ENCODE measurements at regions not wholly inside any gene's neighbourhood (a gene's known extent, or its start where the extent isn't known, plus 50 kb on each side); places are given as distances from the start of the nearest gene placed in this dataset.

DNA sequence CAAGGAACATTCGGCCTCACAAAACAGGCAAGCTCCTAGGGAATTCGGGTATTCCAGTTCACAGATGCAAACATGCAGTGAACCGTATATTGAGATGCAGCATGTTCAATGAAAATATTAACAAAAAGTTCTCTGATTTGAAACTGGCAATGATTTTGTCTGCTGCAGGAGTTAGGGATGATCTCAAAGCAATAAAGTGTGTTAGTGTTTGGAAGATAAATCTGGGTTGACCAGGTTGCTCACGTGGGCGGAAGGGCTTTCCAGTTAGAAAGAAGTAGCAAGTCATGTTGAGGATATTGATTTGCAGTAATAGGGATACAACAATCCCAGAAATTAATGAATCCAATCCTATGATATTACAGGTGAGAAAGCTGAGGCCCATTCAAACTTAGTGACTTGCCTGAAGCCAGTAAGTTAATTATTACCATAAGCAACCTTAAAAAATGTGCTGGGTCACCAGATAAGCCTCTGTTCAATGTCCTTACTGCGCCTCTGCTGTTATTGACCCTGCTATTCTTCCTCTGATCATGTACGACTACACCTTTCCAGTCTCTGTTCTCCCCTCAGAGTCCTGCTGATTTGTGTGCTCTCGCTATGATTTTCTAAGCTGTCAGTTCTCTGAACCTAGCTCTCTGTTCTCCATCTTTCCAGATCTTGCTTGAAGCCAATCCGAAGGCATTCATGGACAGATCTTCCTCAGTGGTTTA is 370.8 kb downstream of the DSEL start:
- DNase-seq (ENCODE audit: low spot score): no peak
- in situ Hi-C loops (cut with MboI; ENCODE audit: low pct_unique_long_range_greater_than_20kb, low sequenced_read_pairs, unreplicated experiment): no loop called here
- TF ChIP-seq, protein P1, sequence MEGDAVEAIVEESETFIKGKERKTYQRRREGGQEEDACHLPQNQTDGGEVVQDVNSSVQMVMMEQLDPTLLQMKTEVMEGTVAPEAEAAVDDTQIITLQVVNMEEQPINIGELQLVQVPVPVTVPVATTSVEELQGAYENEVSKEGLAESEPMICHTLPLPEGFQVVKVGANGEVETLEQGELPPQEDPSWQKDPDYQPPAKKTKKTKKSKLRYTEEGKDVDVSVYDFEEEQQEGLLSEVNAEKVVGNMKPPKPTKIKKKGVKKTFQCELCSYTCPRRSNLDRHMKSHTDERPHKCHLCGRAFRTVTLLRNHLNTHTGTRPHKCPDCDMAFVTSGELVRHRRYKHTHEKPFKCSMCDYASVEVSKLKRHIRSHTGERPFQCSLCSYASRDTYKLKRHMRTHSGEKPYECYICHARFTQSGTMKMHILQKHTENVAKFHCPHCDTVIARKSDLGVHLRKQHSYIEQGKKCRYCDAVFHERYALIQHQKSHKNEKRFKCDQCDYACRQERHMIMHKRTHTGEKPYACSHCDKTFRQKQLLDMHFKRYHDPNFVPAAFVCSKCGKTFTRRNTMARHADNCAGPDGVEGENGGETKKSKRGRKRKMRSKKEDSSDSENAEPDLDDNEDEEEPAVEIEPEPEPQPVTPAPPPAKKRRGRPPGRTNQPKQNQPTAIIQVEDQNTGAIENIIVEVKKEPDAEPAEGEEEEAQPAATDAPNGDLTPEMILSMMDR (IDR thresholded peaks at IDR 0.05; ENCODE audit: extremely low read depth, insufficient read depth, missing control alignments): no peak

DNA sequence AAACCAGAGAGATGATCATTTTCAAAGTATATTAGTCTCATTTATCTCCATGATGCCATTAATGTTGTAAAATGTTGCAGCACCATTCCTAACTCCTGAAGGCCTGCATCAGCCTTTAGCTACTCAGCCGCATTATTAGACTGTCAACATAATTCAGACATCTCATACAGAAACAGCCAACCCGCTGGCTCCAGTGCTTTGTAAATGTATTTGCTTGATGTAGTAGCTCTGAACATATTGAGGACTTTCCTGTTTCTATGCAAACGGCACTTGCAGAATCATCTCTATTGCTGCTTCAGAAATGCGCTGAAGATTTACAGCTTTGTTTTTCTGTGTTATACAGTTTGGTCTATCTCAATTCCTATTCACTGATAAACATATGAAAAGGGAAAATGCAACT is 372.2 kb downstream of the DSEL start:
- in situ Hi-C loops (cut with MboI; ENCODE audit: low pct_unique_long_range_greater_than_20kb, low sequenced_read_pairs, unreplicated experiment): no loop called here
- DNase-seq (ENCODE audit: low spot score): no peak
- TF ChIP-seq, protein P1 (IDR thresholded peaks at IDR 0.05; ENCODE audit: extremely low read depth, insufficient read depth, missing control alignments): no peak

DNA sequence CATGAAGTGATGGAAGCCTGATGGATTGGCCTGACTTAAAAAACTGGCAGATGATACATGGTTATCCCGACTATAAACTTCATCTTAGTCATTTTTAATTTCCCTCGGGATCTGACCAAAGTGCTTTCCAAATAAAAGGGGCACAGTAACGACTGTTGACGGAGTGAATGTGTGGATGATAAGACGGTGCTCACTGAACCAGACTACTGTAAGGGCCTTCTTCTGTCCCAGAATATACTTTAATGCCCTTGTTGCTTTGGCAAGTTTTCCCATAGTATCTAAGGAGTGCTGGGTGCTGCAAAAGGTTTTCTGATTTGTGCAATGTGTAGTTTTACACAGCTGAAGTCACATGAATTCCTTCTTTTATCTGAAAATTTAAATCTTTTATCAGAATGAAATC is 373.5 kb downstream of the DSEL start:
- TF ChIP-seq, protein P1 (IDR thresholded peaks at IDR 0.05; ENCODE audit: extremely low read depth, insufficient read depth, missing control alignments): no peak

DNA sequence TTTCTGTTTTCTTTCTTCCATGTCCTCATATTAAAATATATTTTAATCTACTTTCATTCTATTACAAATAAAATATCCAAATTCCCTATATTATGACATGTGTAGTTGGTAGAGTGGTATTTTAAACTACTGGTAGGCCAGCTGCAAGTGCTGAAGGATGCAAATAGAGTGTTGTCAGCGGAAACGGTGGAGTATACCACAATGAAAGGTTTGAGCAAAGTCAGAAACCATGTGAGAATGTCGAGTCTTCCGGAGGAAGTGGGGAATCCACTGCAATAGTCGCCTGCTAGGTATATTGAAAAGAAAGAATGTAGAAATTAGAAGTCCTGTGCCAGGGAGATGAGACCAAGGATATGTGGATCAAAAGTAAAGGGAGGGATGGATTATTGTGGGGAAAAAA is 373.9 kb downstream of the DSEL start:
- TF ChIP-seq, protein P1 (IDR thresholded peaks at IDR 0.05; ENCODE audit: extremely low read depth, insufficient read depth, missing control alignments): no peak

More for the DNA sequence above, 373.5 kb downstream of the DSEL start:
- in situ Hi-C loops (cut with MboI; ENCODE audit: low pct_unique_long_range_greater_than_20kb, low sequenced_read_pairs, unreplicated experiment): no loop called here
- no peak for DNase-seq (ENCODE audit: low spot score)

DNA sequence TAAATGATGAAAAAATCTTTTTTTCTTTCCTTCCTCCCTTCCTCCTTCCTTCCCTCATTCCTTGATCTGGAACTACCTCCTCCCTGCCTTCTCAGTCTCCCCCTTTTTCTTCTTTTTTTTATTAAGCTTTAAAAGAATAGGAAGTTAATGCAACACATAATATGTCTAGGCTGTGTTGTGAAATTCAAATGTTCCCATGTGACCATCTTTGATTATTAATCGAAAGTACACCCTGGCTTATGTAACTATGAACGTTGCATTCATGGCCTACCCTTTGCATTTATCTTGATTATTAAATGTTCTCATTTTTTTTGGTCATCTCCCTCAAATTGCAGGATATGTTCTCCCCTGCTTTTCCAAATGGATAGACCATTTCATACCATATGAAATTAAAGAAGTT is 376.0 kb downstream of the DSEL start:
- DNase-seq (ENCODE audit: low spot score): no peak
- TF ChIP-seq, protein P1 (IDR thresholded peaks at IDR 0.05; ENCODE audit: extremely low read depth, insufficient read depth, missing control alignments): no peak
- in situ Hi-C loops (cut with MboI; ENCODE audit: low pct_unique_long_range_greater_than_20kb, low sequenced_read_pairs, unreplicated experiment): no loop called here

More for the DNA sequence above, 373.9 kb downstream of the DSEL start:
- in situ Hi-C loops (cut with MboI; ENCODE audit: low pct_unique_long_range_greater_than_20kb, low sequenced_read_pairs, unreplicated experiment): no loop called here
- no peak for DNase-seq (ENCODE audit: low spot score)

DNA sequence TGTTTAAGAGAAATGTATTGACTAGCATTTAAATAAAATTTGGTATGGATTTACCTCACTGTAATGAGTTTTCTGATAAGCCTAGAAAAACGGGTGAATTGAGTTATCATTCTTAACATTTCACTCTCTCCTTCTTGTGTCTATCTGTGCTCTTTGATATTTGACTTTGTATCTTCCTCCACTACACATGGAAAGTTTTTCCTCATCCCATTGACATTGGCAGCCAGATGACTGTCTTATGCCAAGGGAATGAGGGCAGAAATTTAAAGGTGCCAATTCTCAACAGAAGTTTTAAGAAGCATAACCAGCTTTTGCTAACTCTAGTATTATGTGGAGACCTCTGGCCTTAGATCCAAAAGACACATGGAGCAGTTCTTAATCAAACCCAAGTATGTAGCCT is 376.6 kb downstream of the DSEL start:
- in situ Hi-C loops (cut with MboI; ENCODE audit: low pct_unique_long_range_greater_than_20kb, low sequenced_read_pairs, unreplicated experiment): no loop called here
- TF ChIP-seq, protein P1 (IDR thresholded peaks at IDR 0.05; ENCODE audit: extremely low read depth, insufficient read depth, missing control alignments): no peak
- no peak for DNase-seq (ENCODE audit: low spot score)

All from GM13977 (cell line).